Activated CD4-positive, alpha-beta T cell treated with anti-CD3 and anti-CD28 coated beads, Interleukin-2, amount 10 ng/mL, durations not matched to agents 7 days and 5 days (primary cell): ENCODE measurements at regions not wholly inside any gene's neighbourhood (a gene's known extent, or its start where the extent isn't known, plus 50 kb on each side); places are given as distances from the start of the nearest gene placed in this dataset.

ENCODE experiments used
- CTCF ChIA-PET: fragments of 350-600 bp; sonication (Branson Sonifier 250); formaldehyde crosslinking; loops from one replicate; lab custom pipeline; 2021; ENCODE audit warnings: antibody characterized with exemption; lab: Charles Lee
- POLR2A ChIA-PET: fragments of 350-600 bp; sonication (Branson Sonifier 250); formaldehyde crosslinking; loops from one replicate; lab custom pipeline; 2021; ENCODE audit warnings: antibody characterized with exemption; lab: Charles Lee
- DNase-seq: peaks from one replicate; pipeline ENCODE4 v3.0.0-alpha.2; 2020
- H3K27ac Mint-ChIP-seq: one replicate; pipeline ENCODE4 v1.8.0; 2021; ENCODE audit warnings: mild to moderate bottlenecking, moderate library complexity, mixed read lengths
- H3K27me3 Mint-ChIP-seq: one replicate; pipeline ENCODE4 v1.8.0; 2021; ENCODE audit warnings: mixed read lengths
- H3K36me3 Mint-ChIP-seq: one replicate; pipeline ENCODE4 v1.8.0; 2021; ENCODE audit warnings: low read depth, mixed read lengths
- H3K4me1 Mint-ChIP-seq: one replicate; pipeline ENCODE4 v1.8.0; 2021; ENCODE audit warnings: mixed read lengths
- H3K4me3 Mint-ChIP-seq: one replicate; pipeline ENCODE4 v1.8.0; 2021; ENCODE audit warnings: mild to moderate bottlenecking, moderate library complexity, mixed read lengths
- H3K9me3 Mint-ChIP-seq: one replicate; pipeline ENCODE4 v1.8.0; 2021; ENCODE audit warnings: mixed read lengths

- Mint-ChIP-seq H3K9me3 (no peaks in the 10 kb centered on the region), H3K4me1 (no peaks in the 10 kb centered on the region), H3K4me3 (no peak overlapping the region), H3K36me3 (no peaks in the 10 kb centered on the region), H3K27me3 (no peaks in the 10 kb centered on the region), H3K27ac (no peak overlapping the region)
- no peak for DNase-seq
- POLR2A ChIA-PET: no interaction called here
- CTCF ChIA-PET: no interaction called here
These were observed 321.9 kb upstream of the NETO1 start for GRCh38 chr18:73189718-73190117.

GRCh38 chr18:73168236-73168635, 300.4 kb upstream of the NETO1 start:
- no peak overlapping the region for H3K4me3 Mint-ChIP-seq
- H3K27me3 Mint-ChIP-seq: no peaks in the 10 kb centered on the region
- POLR2A ChIA-PET: no interaction called here
- DNase-seq: no peak
- H3K27ac Mint-ChIP-seq: no peak overlapping the region
- CTCF ChIA-PET: no interaction called here
- no peaks in the 10 kb centered on the region for H3K36me3 Mint-ChIP-seq
- H3K9me3 Mint-ChIP-seq: no peaks in the 10 kb centered on the region
- H3K4me1 Mint-ChIP-seq: no peaks in the 10 kb centered on the region

- POLR2A ChIA-PET: no interaction called here
- no peaks in the 10 kb centered on the region for H3K4me1 Mint-ChIP-seq
- no peaks in the 10 kb centered on the region for H3K9me3 Mint-ChIP-seq
- no peaks in the 10 kb centered on the region for H3K27me3 Mint-ChIP-seq
- CTCF ChIA-PET: no interaction called here
- H3K36me3 Mint-ChIP-seq: no peaks in the 10 kb centered on the region
- no peak overlapping the region for H3K4me3 Mint-ChIP-seq
- DNase-seq: no peak
- no peak overlapping the region for H3K27ac Mint-ChIP-seq
These were observed 296.6 kb upstream of the NETO1 start for GRCh38 chr18:73164430-73164829.

GRCh38 chr18:73163236-73163635, 295.4 kb upstream of the NETO1 start:
- no peak overlapping the region for H3K4me3 Mint-ChIP-seq
- H3K27ac Mint-ChIP-seq: no peak overlapping the region

GRCh38 chr18:73156117-73156516, 288.3 kb upstream of the NETO1 start:
- no peak for DNase-seq
- CTCF ChIA-PET: no interaction called here
- no peaks in the 10 kb centered on the region for H3K36me3 Mint-ChIP-seq

More at GRCh38 chr18:73163236-73163635, 295.4 kb upstream of the NETO1 start:
- no peaks in the 10 kb centered on the region for H3K9me3 Mint-ChIP-seq
- H3K4me1 Mint-ChIP-seq: no peaks in the 10 kb centered on the region
- ChIA-PET POLR2A (no interaction called here), CTCF (interaction anchor here (0.6 kb wide), 1 partner anchor 854 kb away, joined by 3 read pairs; no protein-coding TSS in a partner anchor)
- no peaks in the 10 kb centered on the region for H3K27me3 Mint-ChIP-seq
- no peaks in the 10 kb centered on the region for H3K36me3 Mint-ChIP-seq
- DNase-seq: no peak

GRCh38 chr18:73153271-73153670, 285.5 kb upstream of the NETO1 start:
- Mint-ChIP-seq H3K27me3 (no peaks in the 10 kb centered on the region), H3K27ac (no peak overlapping the region), H3K4me1 (no peaks in the 10 kb centered on the region), H3K36me3 (no peaks in the 10 kb centered on the region), H3K4me3 (no peak overlapping the region), H3K9me3 (no peaks in the 10 kb centered on the region)
- no peak for DNase-seq
- POLR2A ChIA-PET: no interaction called here
- CTCF ChIA-PET: no interaction called here

More at GRCh38 chr18:73156117-73156516, 288.3 kb upstream of the NETO1 start:
- POLR2A ChIA-PET: no interaction called here
- Mint-ChIP-seq H3K27ac (no peak overlapping the region), H3K4me1 (no peaks in the 10 kb centered on the region), H3K27me3 (no peaks in the 10 kb centered on the region), H3K4me3 (no peak overlapping the region), H3K9me3 (no peaks in the 10 kb centered on the region)

- Mint-ChIP-seq H3K9me3 (no peaks in the 10 kb centered on the region), H3K4me1 (no peaks in the 10 kb centered on the region), H3K27ac (no peak overlapping the region), H3K36me3 (no peaks in the 10 kb centered on the region), H3K4me3 (no peak overlapping the region), H3K27me3 (no peaks in the 10 kb centered on the region)
- ChIA-PET POLR2A (no interaction called here), CTCF (no interaction called here)
- DNase-seq: no peak
These were observed 283.3 kb upstream of the NETO1 start for GRCh38 chr18:73151086-73151485.

- ChIA-PET POLR2A (no interaction called here), CTCF (no interaction called here)
- H3K27me3 Mint-ChIP-seq: no peaks in the 10 kb centered on the region
- no peak overlapping the region for H3K27ac Mint-ChIP-seq
- no peaks in the 10 kb centered on the region for H3K4me1 Mint-ChIP-seq
- no peak for DNase-seq
- no peak overlapping the region for H3K4me3 Mint-ChIP-seq
- H3K36me3 Mint-ChIP-seq: no peaks in the 10 kb centered on the region
- H3K9me3 Mint-ChIP-seq: no peaks in the 10 kb centered on the region
These were observed 282.4 kb upstream of the NETO1 start for GRCh38 chr18:73150199-73150598.

GRCh38 chr18:73147590-73147989, 279.8 kb upstream of the NETO1 start:
- H3K36me3 Mint-ChIP-seq: no peaks in the 10 kb centered on the region
- no peak overlapping the region for H3K27ac Mint-ChIP-seq
- H3K9me3 Mint-ChIP-seq: no peaks in the 10 kb centered on the region
- no peaks in the 10 kb centered on the region for H3K27me3 Mint-ChIP-seq
- no peaks in the 10 kb centered on the region for H3K4me1 Mint-ChIP-seq
- H3K4me3 Mint-ChIP-seq: no peak overlapping the region
- no peak for DNase-seq
- POLR2A ChIA-PET: no interaction called here
- CTCF ChIA-PET: no interaction called here

- ChIA-PET CTCF (no interaction called here), POLR2A (no interaction called here)
- no peaks in the 10 kb centered on the region for H3K27me3 Mint-ChIP-seq
- no peaks in the 10 kb centered on the region for H3K9me3 Mint-ChIP-seq
- no peaks in the 10 kb centered on the region for H3K4me1 Mint-ChIP-seq
- no peaks in the 10 kb centered on the region for H3K36me3 Mint-ChIP-seq
- no peak overlapping the region for H3K4me3 Mint-ChIP-seq
- H3K27ac Mint-ChIP-seq: no peak overlapping the region
- DNase-seq: no peak
These were observed 276.2 kb upstream of the NETO1 start for GRCh38 chr18:73144030-73144429.

GRCh38 chr18:73136134-73136533, 268.3 kb upstream of the NETO1 start:
- Mint-ChIP-seq H3K27ac (no peak overlapping the region), H3K36me3 (no peaks in the 10 kb centered on the region), H3K9me3 (peaks cover 3% of the 10 kb centered on the region), H3K4me3 (no peak overlapping the region), H3K27me3 (no peaks in the 10 kb centered on the region), H3K4me1 (no peaks in the 10 kb centered on the region)
- DNase-seq: no peak
- POLR2A ChIA-PET: no interaction called here
- CTCF ChIA-PET: no interaction called here

GRCh38 chr18:73124175-73124574, 256.4 kb upstream of the NETO1 start:
- no peak overlapping the region for H3K4me3 Mint-ChIP-seq
- no peaks in the 10 kb centered on the region for H3K4me1 Mint-ChIP-seq
- no peak overlapping the region for H3K27ac Mint-ChIP-seq
- H3K36me3 Mint-ChIP-seq: no peaks in the 10 kb centered on the region
- no peak for DNase-seq
- ChIA-PET POLR2A (no interaction called here), CTCF (no interaction called here)
- H3K9me3 Mint-ChIP-seq: no peaks in the 10 kb centered on the region
- H3K27me3 Mint-ChIP-seq: no peaks in the 10 kb centered on the region

GRCh38 chr18:73121207-73121606, 253.4 kb upstream of the NETO1 start:
- Mint-ChIP-seq H3K27ac (no peak overlapping the region), H3K9me3 (no peaks in the 10 kb centered on the region), H3K4me3 (no peak overlapping the region), H3K36me3 (no peaks in the 10 kb centered on the region), H3K27me3 (no peaks in the 10 kb centered on the region), H3K4me1 (no peaks in the 10 kb centered on the region)
- ChIA-PET POLR2A (no interaction called here), CTCF (no interaction called here)
- no peak for DNase-seq

- no peaks in the 10 kb centered on the region for H3K36me3 Mint-ChIP-seq
- no peaks in the 10 kb centered on the region for H3K27me3 Mint-ChIP-seq
- no peak overlapping the region for H3K27ac Mint-ChIP-seq
- H3K4me1 Mint-ChIP-seq: no peaks in the 10 kb centered on the region
- ChIA-PET POLR2A (no interaction called here), CTCF (no interaction called here)
- H3K9me3 Mint-ChIP-seq: no peaks in the 10 kb centered on the region
- no peak for DNase-seq
- no peak overlapping the region for H3K4me3 Mint-ChIP-seq
These were observed 252.8 kb upstream of the NETO1 start for GRCh38 chr18:73120626-73121025.
